ENCODE measurements at regions not wholly inside any gene's neighbourhood (a gene's known extent, or its start where the extent isn't known, plus 50 kb on each side); places are given as distances from the start of the nearest gene placed in this dataset.

GRCh38 chr7:8827329-8827728, 393.9 kb downstream of the NXPH1 start:
- Histone ChIP-seq H3K27me3 (no peaks in the 10 kb centered on the region), H3K27ac (no peak overlapping the region), H3K4me1 (no peaks in the 10 kb centered on the region), H3K4me3 (no peak overlapping the region), H3K36me3 (no peaks in the 10 kb centered on the region), H3K9me3 (no peaks in the 10 kb centered on the region)
- no peak for DNase-seq (ENCODE audit: low spot score)
- TF ChIP-seq, protein P1, sequence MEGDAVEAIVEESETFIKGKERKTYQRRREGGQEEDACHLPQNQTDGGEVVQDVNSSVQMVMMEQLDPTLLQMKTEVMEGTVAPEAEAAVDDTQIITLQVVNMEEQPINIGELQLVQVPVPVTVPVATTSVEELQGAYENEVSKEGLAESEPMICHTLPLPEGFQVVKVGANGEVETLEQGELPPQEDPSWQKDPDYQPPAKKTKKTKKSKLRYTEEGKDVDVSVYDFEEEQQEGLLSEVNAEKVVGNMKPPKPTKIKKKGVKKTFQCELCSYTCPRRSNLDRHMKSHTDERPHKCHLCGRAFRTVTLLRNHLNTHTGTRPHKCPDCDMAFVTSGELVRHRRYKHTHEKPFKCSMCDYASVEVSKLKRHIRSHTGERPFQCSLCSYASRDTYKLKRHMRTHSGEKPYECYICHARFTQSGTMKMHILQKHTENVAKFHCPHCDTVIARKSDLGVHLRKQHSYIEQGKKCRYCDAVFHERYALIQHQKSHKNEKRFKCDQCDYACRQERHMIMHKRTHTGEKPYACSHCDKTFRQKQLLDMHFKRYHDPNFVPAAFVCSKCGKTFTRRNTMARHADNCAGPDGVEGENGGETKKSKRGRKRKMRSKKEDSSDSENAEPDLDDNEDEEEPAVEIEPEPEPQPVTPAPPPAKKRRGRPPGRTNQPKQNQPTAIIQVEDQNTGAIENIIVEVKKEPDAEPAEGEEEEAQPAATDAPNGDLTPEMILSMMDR (IDR thresholded peaks at IDR 0.05) = no peak

GRCh38 chr7:8829100-8829499, 395.7 kb downstream of the NXPH1 start:
- H3K27ac ChIP-seq = no peak overlapping the region
- H3K27me3 ChIP-seq = no peaks in the 10 kb centered on the region
- H3K4me1 ChIP-seq = no peaks in the 10 kb centered on the region
- TF ChIP-seq, protein P1 (IDR thresholded peaks at IDR 0.05) = no peak
- no peaks in the 10 kb centered on the region for H3K9me3 ChIP-seq
- H3K36me3 ChIP-seq = no peaks in the 10 kb centered on the region
- no peak for DNase-seq (ENCODE audit: low spot score)
- H3K4me3 ChIP-seq = no peak overlapping the region

DNA sequence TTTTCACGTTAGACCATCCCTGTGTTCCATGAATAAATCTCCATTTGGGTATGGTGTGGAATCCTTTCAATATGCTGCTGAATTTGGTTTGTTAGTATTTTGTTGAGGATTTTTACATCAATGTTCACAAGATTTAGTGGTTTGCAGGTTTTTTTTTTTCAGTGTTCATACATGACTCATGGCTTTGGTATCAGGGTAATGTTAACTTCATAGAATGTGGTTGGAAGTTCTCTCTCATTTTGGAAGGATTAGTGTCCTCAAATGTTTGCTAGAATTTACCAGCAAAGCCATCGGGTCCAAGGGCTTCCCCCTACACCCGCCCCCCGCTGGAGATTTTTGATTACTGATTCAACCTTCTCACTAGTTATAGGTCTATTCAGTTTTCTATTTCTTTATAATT, 398.0 kb downstream of the NXPH1 start:
- Histone ChIP-seq H3K4me1 (no peaks in the 10 kb centered on the region), H3K27ac (no peak overlapping the region), H3K9me3 (no peaks in the 10 kb centered on the region), H3K36me3 (no peaks in the 10 kb centered on the region), H3K4me3 (no peak overlapping the region), H3K27me3 (no peaks in the 10 kb centered on the region)
- TF ChIP-seq, protein P1 (IDR thresholded peaks at IDR 0.05) = no peak
- no peak for DNase-seq (ENCODE audit: low spot score)

GRCh38 chr7:8833355-8833754, 399.9 kb downstream of the NXPH1 start:
- DNase-seq (ENCODE audit: low spot score) = no peak
- Histone ChIP-seq H3K27ac (no peak overlapping the region), H3K36me3 (no peaks in the 10 kb centered on the region), H3K9me3 (no peaks in the 10 kb centered on the region), H3K27me3 (no peaks in the 10 kb centered on the region), H3K4me1 (no peaks in the 10 kb centered on the region), H3K4me3 (no peak overlapping the region)
- TF ChIP-seq, protein P1 (IDR thresholded peaks at IDR 0.05) = no peak

- H3K36me3 ChIP-seq = no peaks in the 10 kb centered on the region
- no peak for DNase-seq (ENCODE audit: low spot score)
Observed at GRCh38 chr7:8841171-8841570, 407.8 kb downstream of the NXPH1 start.

DNA sequence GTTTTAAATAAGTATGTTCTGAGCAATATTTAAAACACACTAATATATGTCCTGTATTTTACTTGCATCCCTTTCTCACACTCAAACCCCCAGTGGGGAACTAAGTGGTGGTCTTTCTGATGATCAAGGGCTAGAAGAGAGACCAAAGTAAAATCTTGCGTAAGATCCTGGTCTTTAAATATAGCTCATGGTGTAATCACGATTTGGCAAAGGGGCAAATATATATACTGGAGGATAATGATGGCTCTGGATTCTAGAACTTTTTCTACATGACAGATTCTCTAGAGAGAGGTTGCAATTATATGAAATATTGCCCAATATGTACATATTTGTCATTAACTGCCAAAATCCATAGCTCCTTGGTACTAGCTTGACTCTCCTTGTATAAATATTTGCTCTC, 438.3 kb downstream of the NXPH1 start:
- H3K4me3 ChIP-seq = no peak overlapping the region
- H3K9me3 ChIP-seq = no peaks in the 10 kb centered on the region
- TF ChIP-seq, protein P1 (IDR thresholded peaks at IDR 0.05) = no peak
- no peak overlapping the region for H3K27ac ChIP-seq
- no peaks in the 10 kb centered on the region for H3K27me3 ChIP-seq
- DNase-seq (ENCODE audit: low spot score) = no peak
- H3K4me1 ChIP-seq = no peaks in the 10 kb centered on the region
- H3K36me3 ChIP-seq = no peaks in the 10 kb centered on the region

More at GRCh38 chr7:8841171-8841570, 407.8 kb downstream of the NXPH1 start:
- H3K27ac ChIP-seq = no peak overlapping the region
- H3K27me3 ChIP-seq = no peaks in the 10 kb centered on the region
- H3K9me3 ChIP-seq = no peaks in the 10 kb centered on the region
- no peaks in the 10 kb centered on the region for H3K4me1 ChIP-seq
- TF ChIP-seq, protein P1 (IDR thresholded peaks at IDR 0.05) = no peak
- no peak overlapping the region for H3K4me3 ChIP-seq

Measured in right atrium auricular region (tissue), 2 donors.